ENCODE measurements at regions not wholly inside any gene's neighbourhood (a gene's known extent, or its start where the extent isn't known, plus 50 kb on each side); places are given as distances from the start of the nearest gene placed in this dataset.
A peak's percentile ranks its signal among the peaks of the same experiment; 100 is the strongest.

GRCh38 chr13:95362666-95363065, 61.4 kb upstream of the ABCC4 start:
- no peaks in the 10 kb centered on the region for H3K36me3 ChIP-seq (ENCODE audit: insufficient read depth, low read length)
- no peaks in the 10 kb centered on the region for H3K79me2 ChIP-seq (ENCODE audit: insufficient read depth, low read depth, low read length)
- H3K4me3 ChIP-seq (ENCODE audit: low read depth, low read length, poor library complexity, severe bottlenecking): no peak overlapping the region
- intact Hi-C loops (cut with micrococcal nuclease; ENCODE audit: unreplicated experiment): no loop called here
- H3K4me1 ChIP-seq (ENCODE audit: insufficient read depth, low read length, poor library complexity, severe bottlenecking): no peaks in the 10 kb centered on the region
- H3K27ac ChIP-seq (ENCODE audit: low read depth, low read length, poor library complexity, severe bottlenecking): no peak overlapping the region
- no peak for DNase-seq (ENCODE audit: low spot score)
- no peak overlapping the region for H2AFZ ChIP-seq (ENCODE audit: low read length)
- ChIA-PET POLR2A (no interaction called here), CTCF (ENCODE audit: unreplicated experiment) (no interaction called here)
- no peak overlapping the region for H3K4me2 ChIP-seq (ENCODE audit: low read length)
- no peaks in the 10 kb centered on the region for H3K9me3 ChIP-seq (ENCODE audit: low read length)
- TF ChIP-seq, protein P1, sequence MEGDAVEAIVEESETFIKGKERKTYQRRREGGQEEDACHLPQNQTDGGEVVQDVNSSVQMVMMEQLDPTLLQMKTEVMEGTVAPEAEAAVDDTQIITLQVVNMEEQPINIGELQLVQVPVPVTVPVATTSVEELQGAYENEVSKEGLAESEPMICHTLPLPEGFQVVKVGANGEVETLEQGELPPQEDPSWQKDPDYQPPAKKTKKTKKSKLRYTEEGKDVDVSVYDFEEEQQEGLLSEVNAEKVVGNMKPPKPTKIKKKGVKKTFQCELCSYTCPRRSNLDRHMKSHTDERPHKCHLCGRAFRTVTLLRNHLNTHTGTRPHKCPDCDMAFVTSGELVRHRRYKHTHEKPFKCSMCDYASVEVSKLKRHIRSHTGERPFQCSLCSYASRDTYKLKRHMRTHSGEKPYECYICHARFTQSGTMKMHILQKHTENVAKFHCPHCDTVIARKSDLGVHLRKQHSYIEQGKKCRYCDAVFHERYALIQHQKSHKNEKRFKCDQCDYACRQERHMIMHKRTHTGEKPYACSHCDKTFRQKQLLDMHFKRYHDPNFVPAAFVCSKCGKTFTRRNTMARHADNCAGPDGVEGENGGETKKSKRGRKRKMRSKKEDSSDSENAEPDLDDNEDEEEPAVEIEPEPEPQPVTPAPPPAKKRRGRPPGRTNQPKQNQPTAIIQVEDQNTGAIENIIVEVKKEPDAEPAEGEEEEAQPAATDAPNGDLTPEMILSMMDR (conservative IDR thresholded peaks at IDR 0.05; ENCODE audit: low read length): no peak
- TF ChIP-seq EZH2phosphoT487 (IDR thresholded peaks at IDR 0.05; ENCODE audit: borderline replicate concordance, low read depth, low read length): no peak
- H3K9me2 ChIP-seq (ENCODE audit: insufficient read depth, low read length): no peaks in the 10 kb centered on the region
- no peaks in the 10 kb centered on the region for H4K20me1 ChIP-seq (ENCODE audit: insufficient read depth, low read length)
- no TSS peak for BruUV-seq (replicated peaks)

GRCh38 chr13:95367309-95367843, 66.1 kb upstream of the ABCC4 start:
- peak; percentile 1 for DNase-seq (ENCODE audit: low spot score)
- Histone ChIP-seq H2AFZ (ENCODE audit: low read length) (no peak overlapping the region), H3K27ac (ENCODE audit: low read depth, low read length, poor library complexity, severe bottlenecking) (no peak overlapping the region), H3K9me3 (ENCODE audit: low read length) (no peaks in the 10 kb centered on the region), H3K79me2 (ENCODE audit: insufficient read depth, low read depth, low read length) (no peaks in the 10 kb centered on the region), H3K9me2 (ENCODE audit: insufficient read depth, low read length) (no peaks in the 10 kb centered on the region), H4K20me1 (ENCODE audit: insufficient read depth, low read length) (no peaks in the 10 kb centered on the region), H3K4me3 (ENCODE audit: low read depth, low read length, poor library complexity, severe bottlenecking) (no peak overlapping the region), H3K4me2 (ENCODE audit: low read length) (no peak overlapping the region), H3K36me3 (ENCODE audit: insufficient read depth, low read length) (no peaks in the 10 kb centered on the region), H3K4me1 (ENCODE audit: insufficient read depth, low read length, poor library complexity, severe bottlenecking) (no peaks in the 10 kb centered on the region)
- intact Hi-C loops (cut with micrococcal nuclease; ENCODE audit: unreplicated experiment): no loop called here
- TF ChIP-seq, protein P1 (conservative IDR thresholded peaks at IDR 0.05; ENCODE audit: low read length): no peak
- no peak for TF ChIP-seq EZH2phosphoT487 (IDR thresholded peaks at IDR 0.05; ENCODE audit: borderline replicate concordance, low read depth, low read length)
- BruUV-seq (replicated peaks): no TSS peak
- ChIA-PET CTCF (ENCODE audit: unreplicated experiment) (no interaction called here), POLR2A (no interaction called here)

DNA sequence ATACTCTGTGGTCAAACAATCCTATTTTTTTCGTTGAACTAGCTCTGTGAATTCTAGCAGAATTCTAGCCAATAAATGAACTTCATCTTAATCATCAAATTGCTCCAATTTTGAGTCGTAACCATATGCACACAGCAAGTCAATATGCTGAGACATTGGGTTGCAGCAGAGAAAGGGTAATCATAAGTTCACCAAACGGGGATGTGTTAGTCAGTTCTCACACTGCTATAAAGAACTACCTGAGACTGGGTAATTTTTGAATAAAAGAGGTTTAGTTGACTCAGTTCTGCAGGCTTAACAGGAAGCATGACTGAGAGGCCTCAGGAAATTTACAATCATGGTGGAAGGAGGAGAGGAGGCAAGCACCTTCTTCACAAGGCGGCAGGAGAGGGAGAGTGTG, 67.7 kb upstream of the ABCC4 start:
- CTCF ChIA-PET (ENCODE audit: unreplicated experiment): no interaction called here
- H3K4me3 ChIP-seq (ENCODE audit: low read depth, low read length, poor library complexity, severe bottlenecking): no peak overlapping the region
- H3K9me2 ChIP-seq (ENCODE audit: insufficient read depth, low read length): no peaks in the 10 kb centered on the region
- intact Hi-C loops (cut with micrococcal nuclease; ENCODE audit: unreplicated experiment): no loop called here
- no TSS peak for BruUV-seq (replicated peaks)
- DNase-seq (ENCODE audit: low spot score): no peak
- H3K36me3 ChIP-seq (ENCODE audit: insufficient read depth, low read length): no peaks in the 10 kb centered on the region
- H3K27ac ChIP-seq (ENCODE audit: low read depth, low read length, poor library complexity, severe bottlenecking): no peak overlapping the region
- no peaks in the 10 kb centered on the region for H3K79me2 ChIP-seq (ENCODE audit: insufficient read depth, low read depth, low read length)
- no peaks in the 10 kb centered on the region for H3K9me3 ChIP-seq (ENCODE audit: low read length)
- H4K20me1 ChIP-seq (ENCODE audit: insufficient read depth, low read length): no peaks in the 10 kb centered on the region
- TF ChIP-seq EZH2phosphoT487 (IDR thresholded peaks at IDR 0.05; ENCODE audit: borderline replicate concordance, low read depth, low read length): no peak
- TF ChIP-seq, protein P1 (conservative IDR thresholded peaks at IDR 0.05; ENCODE audit: low read length): no peak
- H3K4me2 ChIP-seq (ENCODE audit: low read length): no peak overlapping the region
- POLR2A ChIA-PET: interaction anchor here (0.7 kb wide), 1 partner anchor 276 kb away, joined by 5 read pairs; no protein-coding TSS in a partner anchor
- H3K4me1 ChIP-seq (ENCODE audit: insufficient read depth, low read length, poor library complexity, severe bottlenecking): no peaks in the 10 kb centered on the region
- H2AFZ ChIP-seq (ENCODE audit: low read length): no peak overlapping the region
